HUES6 (cell line): ENCODE measurements at regions not wholly inside any gene's neighbourhood (a gene's known extent, or its start where the extent isn't known, plus 50 kb on each side); places are given as distances from the start of the nearest gene placed in this dataset.

Experiments
- H3K27ac ChIP-seq: 2 replicates; pipeline ENCODE4 v1.7.0; 2013; ENCODE audit warnings: low read depth, mild to moderate bottlenecking, low read length, inconsistent platforms
- H3K27me3 ChIP-seq: 2 replicates; pipeline ENCODE4 v1.6.1; 2013; ENCODE audit warnings: low read length; ENCODE audit not compliant: control insufficient read depth, insufficient read depth
- H3K36me3 ChIP-seq: 2 replicates; pipeline ENCODE4 v1.6.1; 2013; ENCODE audit warnings: low read length; ENCODE audit not compliant: control insufficient read depth, insufficient read depth
- H3K4me1 ChIP-seq: 2 replicates; pipeline ENCODE4 v1.6.1; 2013; ENCODE audit warnings: low read length; ENCODE audit not compliant: control insufficient read depth, insufficient read depth
- H3K4me3 ChIP-seq: 2 replicates; pipeline ENCODE4 v1.5.1; 2013; ENCODE audit warnings: low read depth, low read length
- H3K9ac ChIP-seq: one replicate; pipeline ENCODE4 v1.6.1; 2013; ENCODE audit warnings: mild to moderate bottlenecking, low read length
- H3K9me3 ChIP-seq: 2 replicates; pipeline ENCODE4 v1.6.1; 2013; ENCODE audit warnings: low read depth, low read length; ENCODE audit not compliant: control insufficient read depth, insufficient read depth

- no peaks in the 10 kb centered on the region for H3K27me3 ChIP-seq
- no peak overlapping the region for H3K27ac ChIP-seq
- H3K9ac ChIP-seq, result no peak overlapping the region
- H3K36me3 ChIP-seq, result no peaks in the 10 kb centered on the region
- peaks cover 6% of the 10 kb centered on the region for H3K4me1 ChIP-seq
- H3K4me3 ChIP-seq, result no peak overlapping the region
- no peaks in the 10 kb centered on the region for H3K9me3 ChIP-seq
Observed at GRCh38 chr10:57023626-57024025, 662.6 kb upstream of the ZWINT start.

GRCh38 chr10:57018452-57018851, 657.4 kb upstream of the ZWINT start:
- no peak overlapping the region for H3K9ac ChIP-seq
- H3K4me1 ChIP-seq, result peaks cover 19% of the 10 kb centered on the region
- H3K36me3 ChIP-seq, result no peaks in the 10 kb centered on the region
- H3K27ac ChIP-seq, result peak overlapping the region; percentile 34
- no peak overlapping the region for H3K4me3 ChIP-seq
- H3K27me3 ChIP-seq, result no peaks in the 10 kb centered on the region
- peaks cover 6% of the 10 kb centered on the region for H3K9me3 ChIP-seq

- no peak overlapping the region for H3K9ac ChIP-seq
- peaks cover 19% of the 10 kb centered on the region for H3K4me1 ChIP-seq
- peaks cover 6% of the 10 kb centered on the region for H3K9me3 ChIP-seq
- no peak overlapping the region for H3K27ac ChIP-seq
- no peaks in the 10 kb centered on the region for H3K36me3 ChIP-seq
- H3K4me3 ChIP-seq, result no peak overlapping the region
- no peaks in the 10 kb centered on the region for H3K27me3 ChIP-seq
Observed at GRCh38 chr10:57017356-57018037, 656.4 kb upstream of the ZWINT start.

- Histone ChIP-seq H3K36me3 (no peaks in the 10 kb centered on the region), H3K4me1 (peaks cover 19% of the 10 kb centered on the region), H3K27me3 (no peaks in the 10 kb centered on the region), H3K9me3 (peaks cover 6% of the 10 kb centered on the region), H3K4me3 (no peak overlapping the region), H3K27ac (no peak overlapping the region), H3K9ac (no peak overlapping the region)
Observed at GRCh38 chr10:57015595-57016318, 654.7 kb upstream of the ZWINT start.

- no peaks in the 10 kb centered on the region for H3K27me3 ChIP-seq
- no peaks in the 10 kb centered on the region for H3K36me3 ChIP-seq
- H3K4me3 ChIP-seq, result no peak overlapping the region
- H3K27ac ChIP-seq, result no peak overlapping the region
- peaks cover 19% of the 10 kb centered on the region for H3K4me1 ChIP-seq
- no peak overlapping the region for H3K9ac ChIP-seq
- H3K9me3 ChIP-seq, result peaks cover 6% of the 10 kb centered on the region
Observed at GRCh38 chr10:57015187-57015586, 654.1 kb upstream of the ZWINT start.

GRCh38 chr10:57014758-57015157, 653.7 kb upstream of the ZWINT start:
- peaks cover 19% of the 10 kb centered on the region for H3K4me1 ChIP-seq
- no peaks in the 10 kb centered on the region for H3K27me3 ChIP-seq
- H3K9ac ChIP-seq, result no peak overlapping the region
- H3K9me3 ChIP-seq, result peaks cover 6% of the 10 kb centered on the region
- H3K36me3 ChIP-seq, result no peaks in the 10 kb centered on the region
- no peak overlapping the region for H3K4me3 ChIP-seq
- no peak overlapping the region for H3K27ac ChIP-seq

- 0 out of 2 replicates have a peak, but pooled peaks cover 2% of the 10 kb centered on the region for H3K9me3 ChIP-seq
- no peak overlapping the region for H3K4me3 ChIP-seq
- no peaks in the 10 kb centered on the region for H3K36me3 ChIP-seq
- H3K4me1 ChIP-seq, result no peaks in the 10 kb centered on the region
- H3K27ac ChIP-seq, result no peak overlapping the region
- no peaks in the 10 kb centered on the region for H3K27me3 ChIP-seq
- H3K9ac ChIP-seq, result no peak overlapping the region
Observed at GRCh38 chr10:57008189-57008588, 647.1 kb upstream of the ZWINT start.

- H3K9ac ChIP-seq, result no peak overlapping the region
- no peaks in the 10 kb centered on the region for H3K36me3 ChIP-seq
- H3K4me1 ChIP-seq, result no peaks in the 10 kb centered on the region
- H3K4me3 ChIP-seq, result no peak overlapping the region
- no peaks in the 10 kb centered on the region for H3K27me3 ChIP-seq
- H3K27ac ChIP-seq, result no peak overlapping the region
- no peaks in the 10 kb centered on the region for H3K9me3 ChIP-seq
Observed at GRCh38 chr10:56991591-56992069, 630.6 kb upstream of the ZWINT start.

- Histone ChIP-seq H3K4me1 (no peaks in the 10 kb centered on the region), H3K4me3 (no peak overlapping the region), H3K27ac (no peak overlapping the region), H3K27me3 (no peaks in the 10 kb centered on the region), H3K9ac (no peak overlapping the region), H3K9me3 (no peaks in the 10 kb centered on the region), H3K36me3 (no peaks in the 10 kb centered on the region)
Observed at GRCh38 chr10:56975513-56975912, 614.5 kb upstream of the ZWINT start.

GRCh38 chr10:56973766-56974165, 612.7 kb upstream of the ZWINT start:
- Histone ChIP-seq H3K9ac (no peak overlapping the region), H3K4me1 (no peaks in the 10 kb centered on the region), H3K9me3 (no peaks in the 10 kb centered on the region), H3K27ac (no peak overlapping the region), H3K27me3 (no peaks in the 10 kb centered on the region), H3K4me3 (no peak overlapping the region), H3K36me3 (no peaks in the 10 kb centered on the region)

GRCh38 chr10:56943221-56943755, 582.2 kb upstream of the ZWINT start:
- no peak overlapping the region for H3K4me3 ChIP-seq
- H3K36me3 ChIP-seq, result no peaks in the 10 kb centered on the region
- no peaks in the 10 kb centered on the region for H3K27me3 ChIP-seq
- H3K9me3 ChIP-seq, result peaks cover 10% of the 10 kb centered on the region
- no peak overlapping the region for H3K27ac ChIP-seq
- no peak overlapping the region for H3K9ac ChIP-seq
- H3K4me1 ChIP-seq, result no peaks in the 10 kb centered on the region
